Astrocyte (in vitro differentiated cells and primary cell): ENCODE measurements at regions not wholly inside any gene's neighbourhood (a gene's known extent, or its start where the extent isn't known, plus 50 kb on each side); places are given as distances from the start of the nearest gene placed in this dataset.

ENCODE experiments used
- CTCF ChIP-seq: IDR thresholded peaks from 2 replicates; pipeline ENCODE4 v1.5.1; 2011; ENCODE audit warnings: low read depth, mild to moderate bottlenecking, inconsistent platforms, low read length, moderate library complexity; ENCODE audit not compliant: insufficient read depth
- EZH2 ChIP-seq: IDR thresholded peaks from 2 replicates; pipeline ENCODE4 v1.6.1; 2012; ENCODE audit warnings: mild to moderate bottlenecking, low read length, inconsistent platforms; ENCODE audit not compliant: insufficient read depth

- TF ChIP-seq CTCF (no peak), EZH2 (no peak)
These were observed 109.1 kb upstream of the ERRFI1 start for GRCh38 chr1:8135250-8135649.
